K562 (cell line): ENCODE measurements at regions not wholly inside any gene's neighbourhood (a gene's known extent, or its start where the extent isn't known, plus 50 kb on each side); places are given as distances from the start of the nearest gene placed in this dataset.

Experiments
- BACH1 ChIP-seq: fragments of 200-800 bp; sonication (Bioruptor generic); IDR thresholded peaks from 2 replicates; pipeline ENCODE4 v1.6.1; 2016; ENCODE audit warnings: missing genetic modification characterization, missing compliant biosample characterization
- CBX1 ChIP-seq: sonication (generic); IDR thresholded peaks from 2 replicates; pipeline ENCODE4 v1.6.1; 2016; ENCODE audit warnings: antibody characterized with exemption, low read depth, mild to moderate bottlenecking
- DEAF1 ChIP-seq: fragments of 450-650 bp; formaldehyde crosslinking; IDR thresholded peaks from 2 replicates; pipeline ENCODE4 v1.4.0; 2020; ENCODE audit warnings: mild to moderate bottlenecking, moderate library complexity
- EGR1 ChIP-seq: fragments of 450-650 bp; conservative IDR thresholded peaks from 2 replicates; pipeline ENCODE4 v1.6.1; 2017; ENCODE audit warnings: mild to moderate bottlenecking
- FOSL1 ChIP-seq: fragments of 200-800 bp; sonication (Bioruptor generic); conservative IDR thresholded peaks from 2 replicates; pipeline ENCODE4 v1.6.1; 2016; ENCODE audit warnings: missing genetic modification characterization, missing compliant biosample characterization
- HDAC3 ChIP-seq: fragments of 450-650 bp; IDR thresholded peaks from 2 replicates; pipeline ENCODE4 v1.6.1; 2018; ENCODE audit warnings: borderline replicate concordance, mild to moderate bottlenecking, moderate library complexity; ENCODE audit not compliant: partially characterized antibody
- MAFK ChIP-seq: IDR thresholded peaks from 2 replicates; pipeline ENCODE4 v1.6.1; 2011; ENCODE audit warnings: low read length, improper control_type of control experiment
- MECOM ChIP-seq: fragments of 250-450 bp; sonication (Bioruptor Pico); IDR thresholded peaks from 2 replicates; pipeline ENCODE4 v1.8.0; 2022; ENCODE audit warnings: inconsistent platforms
- PCBP1 ChIP-seq: fragments of 200-400 bp; formaldehyde crosslinking; IDR thresholded peaks from 2 replicates; pipeline ENCODE4 v1.6.1; 2018; ENCODE audit warnings: mild to moderate bottlenecking, low read depth, low read length; ENCODE audit not compliant: poor library complexity, severe bottlenecking
- PRPF4 ChIP-seq: fragments of 200-400 bp; formaldehyde crosslinking; IDR thresholded peaks from one replicate; pipeline ENCODE4 v1.6.1; 2017; ENCODE audit warnings: low read length, low read depth, mild to moderate bottlenecking; ENCODE audit not compliant: insufficient read depth, poor library complexity, severe bottlenecking
- REST ChIP-seq, 2 experiments: fragments of 450-650 bp; formaldehyde crosslinking in 1 of 2; IDR thresholded peaks; 2 replicates each; pipeline versions ENCODE4 v1.4.0 to v1.6.1; 2014 to 2020; ENCODE audit warnings: mild to moderate bottlenecking in 2 of 2, borderline replicate concordance in 1 of 2, low read depth in 1 of 2
- RNF2 ChIP-seq: sonication (generic); IDR thresholded peaks from 2 replicates; pipeline ENCODE4 v1.6.1; 2016
- RUNX1 ChIP-seq: sonication (generic); IDR thresholded peaks from 2 replicates; pipeline ENCODE4 v1.6.1; 2016; ENCODE audit warnings: antibody characterized with exemption, low read depth
- SMAD4 ChIP-seq: fragments of 250-450 bp; sonication (Bioruptor Pico); conservative IDR thresholded peaks from 2 replicates; pipeline ENCODE4 v1.8.0; 2021; ENCODE audit warnings: inconsistent platforms, mild to moderate bottlenecking, moderate library complexity
- STAT5A ChIP-seq: IDR thresholded peaks from 2 replicates; pipeline ENCODE4 v1.6.1; 2012; ENCODE audit warnings: low read length, inconsistent platforms, borderline replicate concordance
- ZNF133 ChIP-seq: fragments of 250-450 bp; sonication (Bioruptor Pico); IDR thresholded peaks from 2 replicates; pipeline ENCODE4 v1.4.0; 2020; ENCODE audit warnings: mild to moderate bottlenecking
- ZNF175 ChIP-seq: fragments of 200-800 bp; sonication (Bioruptor generic); IDR thresholded peaks from 2 replicates; pipeline ENCODE4 v1.6.1; 2016; ENCODE audit warnings: low read depth, mild to moderate bottlenecking, missing genetic modification characterization, missing compliant biosample characterization

- TF ChIP-seq SMAD4 (CRISPR knock-in tag) (peak; percentile 94), ZNF175 (CRISPR knock-in tag) (no peak), PRPF4 (no peak), ZNF133 (no peak), REST (IDR thresholded peaks at IDR 0.05; ENCODE audit: borderline replicate concordance) (peak; percentile 40; the same call in 1 of the 2 replicates), REST (CRISPR knock-in tag; IDR thresholded peaks at IDR 0.05; ENCODE audit: low read depth) (no peak), HDAC3 (peak; percentile 31), DEAF1 (no peak), PCBP1 (no peak), RNF2 (peak; percentile 78; the same call in 1 of the 2 replicates), EGR1 (no peak), CBX1 (peak; percentile 48; the same call in 1 of the 2 replicates), RUNX1 (0 out of 2 replicates have a peak, but pooled peaks have one; percentile 50), BACH1 (tag) (no peak), FOSL1 (tag) (0 out of 2 replicates have a peak, but pooled peaks have one; percentile 46), MAFK (no peak), STAT5A (peak; percentile 53; the same call in 1 of the 2 replicates), MECOM (CRISPR knock-in tag) (peak; percentile 66; the same call in 1 of the 2 replicates)
These were observed 107.1 kb upstream of the BACH2 start (continued) for GRCh38 chr6:90403489-90404381.
